CD4-positive, alpha-beta T cell treated with Interleukin-10 for 1 hour (primary cell): ENCODE measurements at regions not wholly inside any gene's neighbourhood (a gene's known extent, or its start where the extent isn't known, plus 50 kb on each side); places are given as distances from the start of the nearest gene placed in this dataset.

Experiments
- DNase-seq: peaks from one replicate; pipeline ENCODE4 v3.0.0-alpha.2; 2020

- no peak for DNase-seq
These were observed 105.3 kb downstream of the AKAIN1 start for GRCh38 chr18:5091741-5092140.

- DNase-seq, result no peak
These were observed 121.8 kb downstream of the AKAIN1 start for GRCh38 chr18:5075297-5075696.

- DNase-seq, result peak; percentile 41
These were observed 123.8 kb downstream of the AKAIN1 start for GRCh38 chr18:5073026-5073944.

DNA sequence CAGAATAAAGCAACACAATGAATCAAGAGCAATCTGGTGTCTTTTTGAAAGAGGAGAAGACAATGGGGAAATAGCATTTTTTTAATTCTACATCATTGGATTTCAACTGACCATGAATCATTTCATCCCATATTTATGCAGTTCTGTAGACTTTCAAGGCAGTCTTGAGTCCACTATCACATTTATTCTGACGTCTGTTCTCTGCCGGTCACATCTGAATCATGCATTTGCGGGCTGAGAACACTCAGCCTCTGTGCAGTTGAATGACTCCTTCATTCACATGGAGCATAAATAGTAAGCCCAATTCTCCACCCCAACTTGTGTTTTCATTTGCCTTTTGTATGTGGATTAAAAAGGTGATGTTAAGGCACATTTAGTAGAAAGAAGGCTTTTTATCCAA, 128.2 kb downstream of the AKAIN1 start:
- DNase-seq, result no peak

- no peak for DNase-seq
These were observed 130.6 kb downstream of the AKAIN1 start for GRCh38 chr18:5066380-5066977.

GRCh38 chr18:5065615-5066014, 131.4 kb downstream of the AKAIN1 start:
- no peak for DNase-seq

DNA sequence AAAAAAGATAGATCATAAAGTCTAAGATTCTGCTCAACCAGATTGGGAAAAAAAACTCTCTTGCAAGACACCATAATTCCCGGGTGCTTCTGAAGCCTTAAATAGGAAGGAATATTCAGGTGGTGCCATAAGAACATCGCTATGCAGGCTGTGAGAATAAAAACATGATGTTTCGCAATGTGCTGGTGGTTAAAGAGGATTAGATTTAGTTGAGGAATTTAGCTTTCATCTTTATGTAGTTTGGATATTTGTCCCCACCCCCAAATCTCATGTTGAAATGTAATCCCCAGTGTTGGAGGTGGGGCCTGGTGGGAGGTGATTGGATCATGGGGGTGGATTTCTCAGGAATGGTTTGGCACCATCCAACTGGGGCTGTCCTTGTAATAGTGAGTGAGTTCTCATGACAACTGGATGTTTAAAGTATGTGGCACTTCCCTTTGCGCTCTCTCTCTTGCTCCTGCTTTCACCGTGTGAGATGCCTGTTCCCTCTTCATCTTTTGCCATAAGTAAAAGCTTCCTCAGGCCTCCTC, 132.2 kb downstream of the AKAIN1 start:
- DNase-seq, result no peak

GRCh38 chr18:5061785-5062184, 135.3 kb downstream of the AKAIN1 start:
- DNase-seq, result no peak

DNA sequence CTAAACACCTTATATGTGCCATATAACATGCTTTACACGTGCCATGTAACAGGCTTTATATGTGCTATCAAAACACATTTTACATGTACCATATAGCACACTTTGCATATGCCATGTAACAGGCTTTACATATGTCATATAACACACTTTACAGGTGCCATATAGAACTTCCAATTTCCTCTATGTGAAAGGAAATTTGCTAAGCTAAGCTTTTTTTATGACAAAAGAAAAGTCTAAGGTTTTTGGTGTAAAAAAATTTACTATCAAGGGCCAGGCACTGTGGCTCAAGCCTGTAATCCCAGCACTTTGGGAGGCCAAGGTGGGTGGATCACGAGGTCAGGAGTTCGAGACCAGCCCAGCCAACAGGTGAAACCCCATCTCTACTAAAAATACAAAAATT, 136.5 kb downstream of the AKAIN1 start:
- DNase-seq, result no peak

DNA sequence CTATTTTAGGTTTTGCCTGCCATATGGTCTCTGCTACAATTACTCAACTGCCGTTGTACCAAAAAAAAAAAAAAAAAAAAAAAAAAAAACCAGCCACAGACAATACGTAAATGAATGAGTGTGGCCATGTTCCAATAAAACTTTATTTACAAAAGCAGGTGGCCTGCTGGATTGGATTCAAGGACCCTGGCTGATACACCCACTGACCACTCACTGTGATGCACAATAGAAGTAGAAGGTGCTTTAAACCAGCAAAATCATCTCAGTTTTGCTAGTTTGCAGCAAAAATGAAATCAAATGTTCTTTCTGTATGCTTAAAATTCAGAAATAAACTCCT, 137.4 kb downstream of the AKAIN1 start:
- DNase-seq, result no peak

GRCh38 chr18:5058768-5059695, 138.0 kb downstream of the AKAIN1 start:
- peak; percentile 50 for DNase-seq

GRCh38 chr18:5057386-5058348, 139.4 kb downstream of the AKAIN1 start:
- peak; percentile 54 for DNase-seq

DNA sequence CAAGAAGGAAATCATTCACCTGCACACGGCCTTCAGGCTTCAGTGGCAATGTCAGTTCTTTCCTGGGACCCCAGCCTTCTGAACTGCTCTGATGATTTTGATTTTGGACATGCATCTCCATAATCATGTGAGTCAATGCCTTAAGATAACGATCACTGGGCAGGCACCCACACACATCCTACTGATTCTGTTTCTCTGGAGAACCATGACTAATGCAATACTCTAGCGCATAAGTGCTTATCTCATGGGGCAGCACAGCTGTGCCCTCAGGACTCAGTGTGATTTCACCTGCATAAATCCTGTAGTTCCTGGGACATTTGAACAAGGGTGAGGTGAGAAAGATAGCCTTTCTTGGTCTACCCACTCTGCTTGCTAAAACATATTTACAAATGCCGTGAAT, 144.6 kb downstream of the AKAIN1 start:
- DNase-seq, result no peak

DNA sequence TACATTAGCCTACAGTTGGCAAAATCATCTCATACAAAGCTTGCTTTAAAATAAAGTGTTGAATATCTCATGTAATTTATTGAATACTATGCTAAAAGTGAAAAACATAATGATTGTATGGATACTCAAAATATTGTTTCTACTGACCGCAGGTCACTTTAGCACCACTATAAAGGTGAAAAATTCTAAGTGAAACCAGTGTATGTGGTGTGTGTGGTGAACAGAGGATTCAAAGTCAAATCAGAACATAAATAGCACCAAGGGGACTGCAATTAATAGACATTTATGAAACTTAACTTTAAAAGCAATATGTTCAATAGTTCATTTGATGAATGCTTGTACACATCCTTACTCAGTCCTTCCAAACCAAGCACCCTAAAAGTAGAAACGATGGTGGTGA, 145.8 kb downstream of the AKAIN1 start:
- no peak for DNase-seq

DNA sequence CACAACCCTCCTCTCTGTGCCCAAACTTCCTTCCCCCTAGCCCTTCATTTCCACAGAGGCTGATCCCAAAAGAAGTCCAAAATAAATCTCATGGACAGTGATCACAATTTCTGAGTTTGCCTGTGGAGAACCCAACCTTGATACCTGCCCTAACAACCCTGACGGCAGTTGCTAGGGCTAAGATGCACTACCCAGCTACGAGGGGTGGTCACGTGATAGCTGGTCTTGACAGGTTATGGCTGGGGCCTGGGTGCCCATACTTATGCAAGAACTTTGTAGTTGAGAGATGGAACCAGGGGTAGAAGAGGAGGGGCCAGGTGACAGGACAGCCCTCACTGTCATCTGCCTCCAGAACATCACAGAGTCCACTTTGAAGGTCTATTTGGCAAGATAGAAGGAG, 147.9 kb downstream of the AKAIN1 start:
- DNase-seq, result no peak

DNA sequence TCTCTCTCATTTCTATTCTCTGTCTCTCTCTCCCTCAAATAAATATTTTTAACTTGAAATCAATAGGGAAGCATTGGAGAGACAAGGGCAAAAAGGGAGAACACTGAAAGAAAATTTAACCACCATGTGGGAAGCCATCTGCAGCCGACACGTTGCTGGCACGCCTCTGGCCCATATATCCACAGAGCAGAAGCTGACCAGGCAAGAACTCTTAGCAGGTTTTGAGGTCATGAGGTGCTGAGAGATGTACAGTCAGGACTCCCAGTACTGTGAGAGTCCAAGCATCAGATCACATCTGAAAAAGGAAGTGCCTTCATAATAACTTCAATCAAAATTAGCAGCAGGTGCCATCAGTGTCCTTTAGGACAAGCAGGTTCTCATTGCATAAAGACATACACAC, 156.6 kb downstream of the AKAIN1 start:
- no peak for DNase-seq

- no peak for DNase-seq
These were observed 160.5 kb downstream of the AKAIN1 start for GRCh38 chr18:5036523-5036922.

DNA sequence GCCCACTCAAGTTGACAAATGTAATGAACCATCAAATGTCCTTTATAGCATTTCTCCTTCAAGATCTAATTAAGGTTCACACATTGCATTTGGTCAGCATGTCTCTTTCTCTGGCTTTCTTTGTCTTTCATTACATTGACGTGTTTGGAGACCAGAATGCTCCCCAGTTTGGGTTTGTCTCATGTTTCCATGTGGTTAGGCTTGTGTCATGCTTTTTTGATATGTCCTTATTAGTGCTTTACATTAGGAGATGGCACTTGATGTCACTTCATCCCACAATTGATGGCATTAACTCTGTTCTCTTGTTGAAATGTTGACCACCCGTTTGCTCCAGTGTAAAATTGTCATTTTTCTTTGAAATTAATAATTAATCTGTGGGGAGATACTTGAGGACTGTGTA, 165.8 kb downstream of the AKAIN1 start:
- DNase-seq, result no peak

GRCh38 chr18:5030636-5031035, 166.4 kb downstream of the AKAIN1 start:
- no peak for DNase-seq

DNA sequence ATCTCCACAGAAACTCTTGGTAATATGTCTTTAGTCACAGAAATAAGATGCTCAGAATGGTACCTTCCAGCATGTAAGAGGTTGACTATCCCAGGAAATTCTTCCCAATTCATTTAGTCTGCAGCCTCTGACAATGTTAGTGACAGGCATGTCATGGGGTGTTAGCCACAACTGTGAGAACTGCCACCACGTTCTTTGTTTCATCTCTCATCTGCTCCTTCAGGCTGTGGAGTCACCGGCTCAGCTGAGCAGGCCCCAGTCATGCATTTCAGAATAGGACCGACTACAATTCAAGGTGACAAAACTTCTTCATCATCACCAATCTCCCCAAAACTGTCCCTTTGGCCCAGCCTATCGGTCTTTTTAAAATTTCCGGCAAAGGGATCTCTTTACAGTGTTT, 167.5 kb downstream of the AKAIN1 start:
- DNase-seq, result no peak

DNA sequence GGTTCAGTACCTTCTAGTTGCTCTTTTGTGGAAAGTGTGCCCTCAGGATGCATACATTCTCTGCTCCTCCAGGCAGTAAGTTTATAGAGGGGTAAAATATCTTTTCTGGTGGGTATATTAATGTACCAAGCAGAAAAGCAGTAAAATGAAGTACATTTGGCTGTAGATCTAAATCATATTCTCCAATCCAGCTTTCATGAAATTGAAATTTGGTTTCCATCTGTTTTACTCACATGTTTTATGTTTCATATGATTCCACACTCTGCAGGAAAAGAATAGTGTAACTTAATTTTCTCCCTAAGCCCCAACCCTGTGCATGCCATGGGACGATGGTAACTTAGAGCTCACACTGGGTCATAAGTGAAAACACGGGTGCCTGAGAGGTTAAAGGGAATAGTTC, 172.3 kb downstream of the AKAIN1 start:
- no peak for DNase-seq

GRCh38 chr18:5021558-5021957, 175.5 kb downstream of the AKAIN1 start:
- no peak for DNase-seq
